T-helper 2 cell treated with Interferon-gamma antibody and Interleukin-4, amounts not matched to agents 5 μg/mL and 100 μg/mL, for 36 hours (primary cell): ENCODE measurements at regions not wholly inside any gene's neighbourhood (a gene's known extent, or its start where the extent isn't known, plus 50 kb on each side); places are given as distances from the start of the nearest gene placed in this dataset.

Experiments used
- DNase-seq: peaks from one replicate; pipeline ENCODE4 v3.0.0; 2021; ENCODE audit warnings: low spot score
- H3K27ac Mint-ChIP-seq: one replicate; pipeline ENCODE4 v1.8.0; 2021; ENCODE audit warnings: mild to moderate bottlenecking, mixed read lengths
- H3K27me3 Mint-ChIP-seq: one replicate; pipeline ENCODE4 v1.8.0; 2021; ENCODE audit warnings: low read depth, mixed read lengths
- H3K36me3 Mint-ChIP-seq: one replicate; pipeline ENCODE4 v1.8.0; 2021; ENCODE audit warnings: low read depth, mixed read lengths
- H3K4me1 Mint-ChIP-seq: one replicate; pipeline ENCODE4 v1.8.0; 2021; ENCODE audit warnings: low read depth, mixed read lengths
- H3K4me3 Mint-ChIP-seq: one replicate; pipeline ENCODE4 v1.8.0; 2022; ENCODE audit warnings: mild to moderate bottlenecking, moderate library complexity, mixed read lengths
- H3K9me3 Mint-ChIP-seq: one replicate; pipeline ENCODE4 v1.8.0; 2021; ENCODE audit warnings: mixed read lengths

DNA sequence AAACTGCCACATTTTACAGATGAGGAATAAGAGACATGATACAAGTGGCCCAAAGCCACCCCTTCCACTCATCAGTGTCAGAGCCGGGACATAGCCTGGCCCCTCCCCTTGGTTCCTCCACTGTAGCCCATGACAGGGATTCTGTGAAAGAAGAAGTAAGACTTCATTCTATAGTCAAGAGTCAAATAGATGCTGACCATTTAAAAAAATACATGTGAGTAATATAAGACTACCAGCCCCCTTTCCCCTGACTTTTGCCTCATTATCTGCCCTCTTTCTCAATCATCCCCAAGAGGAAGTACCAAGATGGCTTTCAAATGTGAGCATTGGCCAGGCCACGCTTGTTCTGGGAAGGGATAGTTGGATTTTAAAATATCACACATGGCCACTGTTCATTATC lies 57.8 kb upstream of the TAB2 start:
- no peaks in the 10 kb centered on the region for H3K36me3 Mint-ChIP-seq
- no peak for DNase-seq
- no peak overlapping the region for H3K4me3 Mint-ChIP-seq
- H3K27ac Mint-ChIP-seq = no peak overlapping the region
- H3K9me3 Mint-ChIP-seq = no peaks in the 10 kb centered on the region
- H3K4me1 Mint-ChIP-seq = peaks cover 28% of the 10 kb centered on the region
- H3K27me3 Mint-ChIP-seq = no peaks in the 10 kb centered on the region

DNA sequence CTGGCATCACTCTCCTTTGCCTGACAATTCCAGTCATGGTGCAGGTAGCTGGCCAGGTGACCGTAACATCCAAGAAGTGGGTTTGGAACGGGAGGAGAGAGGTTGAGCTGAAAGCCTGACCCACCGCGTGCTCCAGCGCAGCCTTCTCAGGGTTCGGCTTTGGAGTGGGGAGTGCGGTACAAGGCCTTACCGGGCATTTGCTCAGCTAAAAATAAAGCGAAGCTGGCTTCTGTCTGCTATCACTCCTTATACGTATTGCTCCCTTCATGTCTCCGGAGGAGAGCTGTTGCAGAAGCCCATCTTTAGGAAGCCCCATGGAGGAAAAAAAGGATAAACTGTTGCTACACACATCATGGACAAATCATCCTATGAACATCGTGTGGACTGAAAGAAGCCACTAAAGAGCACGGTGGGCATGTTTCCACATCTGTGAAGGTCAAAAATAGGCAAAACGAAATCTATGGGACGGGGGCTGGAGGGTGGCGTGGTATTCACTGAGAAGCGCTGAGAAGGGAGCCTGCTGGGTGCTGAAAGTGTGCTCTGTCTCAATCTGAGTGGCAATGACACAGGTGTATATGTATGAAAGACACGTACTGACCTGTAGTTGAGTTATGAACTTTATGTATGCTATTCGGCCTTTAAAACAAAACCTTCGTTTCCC lies 57.2 kb upstream of the TAB2 start:
- Mint-ChIP-seq H3K9me3 (no peaks in the 10 kb centered on the region), H3K4me3 (no peak overlapping the region)

DNA sequence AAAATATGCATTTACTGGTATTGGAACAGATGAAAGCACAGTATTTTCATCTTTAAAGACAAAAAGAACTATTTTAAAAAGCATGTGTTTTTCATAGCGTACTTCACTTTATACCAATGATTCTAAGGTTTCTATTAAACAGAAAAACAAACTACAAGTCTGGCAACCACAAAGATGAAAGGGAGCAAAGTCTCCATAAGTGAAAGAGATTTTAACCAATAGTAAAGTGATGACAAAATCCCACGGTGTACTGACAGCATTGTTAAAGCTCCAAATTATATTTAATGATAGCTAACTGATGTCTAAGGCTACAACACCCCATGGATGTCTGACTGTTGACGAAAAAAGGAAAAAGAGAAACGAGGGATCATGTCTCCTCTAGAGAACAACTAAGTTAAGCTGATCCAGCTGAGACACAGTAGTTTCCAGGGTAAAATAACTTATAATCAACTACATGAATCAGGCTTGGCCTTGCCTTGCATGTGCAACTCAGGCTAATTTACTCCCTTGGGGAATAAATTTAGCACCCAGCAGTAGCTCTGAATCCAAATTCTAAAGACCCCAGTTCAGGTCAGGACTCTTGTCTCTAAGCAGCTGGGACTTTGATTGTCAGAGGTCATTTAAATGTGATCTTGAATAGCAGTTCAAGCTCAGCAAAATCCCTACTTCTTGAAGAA lies 56.0 kb upstream of the TAB2 start:
- Mint-ChIP-seq H3K36me3 (no peaks in the 10 kb centered on the region), H3K27ac (peak overlapping the region; percentile 70), H3K4me3 (peak overlapping the region; percentile 32), H3K4me1 (peaks cover 35% of the 10 kb centered on the region), H3K9me3 (no peaks in the 10 kb centered on the region), H3K27me3 (no peaks in the 10 kb centered on the region)
- DNase-seq = no peak

More for the DNA sequence above, 57.2 kb upstream of the TAB2 start:
- Mint-ChIP-seq H3K4me1 (peaks cover 31% of the 10 kb centered on the region), H3K27me3 (no peaks in the 10 kb centered on the region), H3K27ac (no peak overlapping the region), H3K36me3 (no peaks in the 10 kb centered on the region)
- no peak for DNase-seq

DNA sequence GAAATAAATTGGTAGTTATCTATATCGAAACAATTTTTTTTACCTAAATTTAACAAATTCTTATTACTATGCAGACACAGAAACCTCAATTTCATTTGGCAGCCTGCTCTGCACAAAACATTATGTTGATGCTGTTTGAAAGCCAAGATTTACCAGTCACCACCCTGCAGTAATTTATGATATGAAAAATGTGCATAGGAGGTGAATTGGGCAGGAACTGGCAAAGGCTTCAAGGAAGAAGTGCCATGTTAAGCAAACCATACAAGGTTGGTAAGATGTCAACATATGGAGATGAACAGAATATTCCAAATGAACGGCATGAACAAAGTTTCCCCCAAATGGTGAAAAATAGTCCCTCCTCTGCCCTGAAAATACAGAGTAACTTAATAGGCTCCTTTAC lies 54.2 kb upstream of the TAB2 start:
- H3K27ac Mint-ChIP-seq = no peak overlapping the region
- H3K36me3 Mint-ChIP-seq = no peaks in the 10 kb centered on the region
- no peaks in the 10 kb centered on the region for H3K27me3 Mint-ChIP-seq
- H3K9me3 Mint-ChIP-seq = no peaks in the 10 kb centered on the region
- H3K4me3 Mint-ChIP-seq = no peak overlapping the region
- no peak for DNase-seq
- peaks cover 40% of the 10 kb centered on the region for H3K4me1 Mint-ChIP-seq

DNA sequence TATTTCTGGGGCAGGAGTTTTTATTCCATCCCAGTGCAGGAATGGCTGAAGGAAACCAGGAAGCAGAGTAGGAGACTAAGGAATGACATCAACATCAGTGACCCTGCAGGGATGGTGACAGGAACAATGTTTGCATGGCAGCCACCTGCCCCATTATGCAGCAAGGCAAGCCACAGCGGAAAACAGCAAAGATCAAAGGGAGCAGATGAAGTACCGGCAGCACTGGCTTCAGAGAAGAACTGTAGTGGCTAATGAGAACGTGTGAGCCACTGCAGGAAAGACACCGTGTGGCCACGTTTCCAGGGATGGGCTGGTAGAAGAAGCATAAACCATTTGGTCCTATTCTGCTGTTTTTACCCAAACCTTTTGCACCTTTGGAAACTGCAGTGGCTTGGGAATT lies 52.9 kb upstream of the TAB2 start:
- H3K27ac Mint-ChIP-seq = peak overlapping the region; percentile 19

DNA sequence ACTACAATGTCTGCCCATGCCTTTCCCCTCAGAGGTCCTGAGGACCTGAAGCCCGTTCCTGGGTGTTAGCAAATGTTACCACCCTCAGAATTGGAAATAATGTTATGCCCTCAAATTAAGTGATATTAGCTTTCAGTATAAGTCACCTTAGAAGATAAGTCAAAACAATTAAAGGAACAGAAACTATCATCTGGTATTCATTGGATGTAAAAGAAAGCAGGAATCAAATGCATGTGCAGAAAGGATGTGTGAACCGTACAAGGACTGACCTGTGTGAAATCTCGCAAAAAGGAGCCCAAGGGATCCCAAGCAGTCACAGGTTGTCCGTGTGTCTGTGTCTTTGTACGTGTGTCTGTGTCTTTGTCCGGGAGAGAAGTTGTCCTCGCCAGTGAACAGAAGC lies 51.6 kb upstream of the TAB2 start:
- H3K9me3 Mint-ChIP-seq = peaks cover 4% of the 10 kb centered on the region
- no peaks in the 10 kb centered on the region for H3K36me3 Mint-ChIP-seq
- no peak for DNase-seq
- H3K27me3 Mint-ChIP-seq = no peaks in the 10 kb centered on the region
- peaks cover 29% of the 10 kb centered on the region for H3K4me1 Mint-ChIP-seq
- no peak overlapping the region for H3K4me3 Mint-ChIP-seq
- H3K27ac Mint-ChIP-seq = no peak overlapping the region

More for the DNA sequence above, 52.9 kb upstream of the TAB2 start:
- no peaks in the 10 kb centered on the region for H3K36me3 Mint-ChIP-seq
- H3K4me1 Mint-ChIP-seq = peaks cover 32% of the 10 kb centered on the region
- no peaks in the 10 kb centered on the region for H3K9me3 Mint-ChIP-seq
- no peak for DNase-seq
- no peaks in the 10 kb centered on the region for H3K27me3 Mint-ChIP-seq
- peak overlapping the region; percentile 24 for H3K4me3 Mint-ChIP-seq

DNA sequence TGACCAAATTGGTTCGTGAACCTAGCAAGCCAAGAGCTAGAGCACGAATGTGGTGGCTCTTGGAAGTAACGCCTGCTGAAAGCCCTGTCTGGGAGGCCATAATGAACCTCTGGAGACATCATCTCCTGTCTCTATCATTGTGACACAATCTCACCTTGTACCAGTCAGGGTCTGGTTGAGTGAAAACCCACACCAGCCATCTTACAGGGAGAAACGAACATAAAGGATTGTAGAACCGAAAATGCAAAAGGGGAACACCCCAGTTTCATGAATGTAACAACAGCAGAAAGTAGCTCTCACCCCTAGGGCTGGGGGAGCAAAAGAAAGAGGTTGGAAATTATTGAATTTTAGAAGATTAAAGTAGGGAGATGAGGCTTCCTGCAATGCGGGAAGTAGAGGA lies 50.9 kb upstream of the TAB2 start:
- Mint-ChIP-seq H3K27ac (peak overlapping the region; percentile 10), H3K4me1 (peaks cover 28% of the 10 kb centered on the region)
- no peak for DNase-seq

DNA sequence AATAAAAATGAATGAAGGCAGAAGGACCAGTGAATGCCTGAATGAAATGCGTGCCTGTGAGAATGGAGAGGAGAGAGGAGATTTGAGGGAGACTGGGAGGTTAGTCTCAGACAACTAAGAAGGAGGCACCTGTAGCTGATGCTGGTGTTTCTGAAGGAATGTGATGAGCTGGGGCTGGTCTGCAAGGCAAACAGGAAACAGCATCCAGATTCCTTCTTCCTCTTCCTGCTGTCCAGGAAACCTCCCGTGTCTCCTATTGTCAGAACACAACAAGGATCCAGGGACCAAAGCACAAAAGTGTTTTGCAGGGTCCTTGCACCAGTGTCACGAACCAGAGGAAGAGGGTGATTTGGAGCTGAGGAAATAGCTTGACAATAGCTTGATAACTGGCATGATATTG lies 50.4 kb upstream of the TAB2 start:
- Mint-ChIP-seq H3K36me3 (peaks cover 4% of the 10 kb centered on the region), H3K27ac (peak overlapping the region; percentile 10), H3K9me3 (peaks cover 10% of the 10 kb centered on the region), H3K27me3 (no peaks in the 10 kb centered on the region), H3K4me3 (no peak overlapping the region), H3K4me1 (peaks cover 28% of the 10 kb centered on the region)
- no peak for DNase-seq

More for the DNA sequence above, 50.9 kb upstream of the TAB2 start:
- Mint-ChIP-seq H3K36me3 (peaks cover 2% of the 10 kb centered on the region), H3K9me3 (peaks cover 6% of the 10 kb centered on the region), H3K4me3 (no peak overlapping the region), H3K27me3 (no peaks in the 10 kb centered on the region)

DNA sequence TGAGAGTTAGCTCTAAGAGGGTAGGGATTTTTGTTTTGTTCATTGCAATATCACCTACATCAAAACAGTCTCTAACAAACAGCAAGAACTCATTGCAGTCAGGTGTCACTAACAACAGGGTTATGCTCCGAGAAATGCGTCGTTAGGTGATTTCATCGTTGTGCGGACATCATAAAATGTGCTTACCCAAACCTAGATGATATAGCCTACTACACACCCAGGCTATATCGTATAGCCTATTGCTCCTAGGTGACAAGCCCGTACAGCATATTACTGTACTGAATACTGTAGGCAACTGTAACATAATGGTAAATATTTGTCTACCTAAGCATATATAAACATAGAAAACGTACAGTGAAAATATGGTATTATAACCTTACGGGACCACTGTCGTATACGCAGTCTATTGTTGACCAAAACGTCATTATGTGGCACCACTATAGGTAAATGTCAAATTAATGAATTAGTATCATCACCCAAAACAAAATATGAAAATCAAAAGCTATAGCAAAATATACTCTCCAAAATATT lies 49.9 kb upstream of the TAB2 start:
- Mint-ChIP-seq H3K9me3 (peaks cover 15% of the 10 kb centered on the region), H3K4me1 (peaks cover 29% of the 10 kb centered on the region), H3K27ac (no peak overlapping the region), H3K36me3 (peaks cover 4% of the 10 kb centered on the region), H3K27me3 (no peaks in the 10 kb centered on the region), H3K4me3 (no peak overlapping the region)
- DNase-seq = no peak
